H1 (cell line): ENCODE measurements at regions not wholly inside any gene's neighbourhood (a gene's known extent, or its start where the extent isn't known, plus 50 kb on each side); places are given as distances from the start of the nearest gene placed in this dataset.

Experiments
- CTCF ChIA-PET: fragments of 300-600 bp; sonication (Branson Sonifier 250); formaldehyde crosslinking; loops from one replicate; lab custom pipeline; 2021; ENCODE audit not compliant: partially characterized antibody; lab: Charles Lee
- POLR2A ChIA-PET: fragments of 300-600 bp; sonication (Branson Sonifier 250); formaldehyde crosslinking; loops from one replicate; lab custom pipeline; 2021; ENCODE audit warnings: inconsistent platforms; ENCODE audit not compliant: partially characterized antibody; lab: Charles Lee
- DNase-seq, 2 experiments: peaks; one replicate each; pipeline versions ENCODE4 v3.0.0 to v3.0.0-alpha.2; 2010 to 2022; ENCODE audit warnings: low spot score in 2 of 2, low read depth in 1 of 2, mixed read lengths in 1 of 2
- FAIRE-seq: peaks from 2 replicates; lab custom pipeline; 2011; peaks lifted over from hg19 to GRCh38; lab: Jason Lieb, UNC
- H2AFZ ChIP-seq: 2 replicates; pipeline ENCODE4 v1.8.1; 2012; ENCODE audit warnings: low read length, inconsistent platforms
- H2AK5ac ChIP-seq: 2 replicates; pipeline ENCODE4 v1.6.1; 2013; ENCODE audit warnings: low read depth, low read length
- H2BK120ac ChIP-seq: replicated peaks from 2 replicates; pipeline ENCODE3; 2013; ENCODE audit warnings: low read depth, low read length, inconsistent platforms
- H2BK12ac ChIP-seq: 2 replicates; pipeline ENCODE4 v1.6.1; 2013; ENCODE audit warnings: low read depth, low read length
- H2BK15ac ChIP-seq: 2 replicates; pipeline ENCODE4 v1.6.1; 2013; ENCODE audit warnings: low read length
- H2BK20ac ChIP-seq: 2 replicates; pipeline ENCODE4 v1.6.1; 2013; ENCODE audit warnings: low read length
- H2BK5ac ChIP-seq: 2 replicates; pipeline ENCODE4 v1.6.1; 2013; ENCODE audit warnings: low read depth, low read length
- H3K14ac ChIP-seq: 2 replicates; pipeline ENCODE4 v1.6.1; 2013; ENCODE audit warnings: inconsistent platforms; ENCODE audit not compliant: insufficient read length
- H3K18ac ChIP-seq: 2 replicates; pipeline ENCODE4 v1.6.1; 2013; ENCODE audit warnings: low read length; ENCODE audit errors: extremely low read depth
- H3K23ac ChIP-seq: 2 replicates; pipeline ENCODE4 v1.6.1; 2013; ENCODE audit warnings: inconsistent platforms; ENCODE audit not compliant: insufficient read length
- H3K23me2 ChIP-seq: 2 replicates; pipeline ENCODE4 v1.6.1; 2013; ENCODE audit warnings: low read depth, low read length
- H3K27ac ChIP-seq: 2 replicates; pipeline ENCODE4 v1.6.1; 2011; ENCODE audit warnings: low read depth, low read length, inconsistent platforms
- H3K27me3 ChIP-seq, 4 experiments: replicated peaks in 1 of 4; 1 replicate in 1 of 4; 2 replicates in 3 of 4; pipeline versions ENCODE4 v1.6.1 to v1.8.1; 2011 to 2013; ENCODE audit warnings: low read length in 3 of 4, mild to moderate bottlenecking in 3 of 4, inconsistent platforms in 2 of 4, mixed read lengths in 2 of 4, moderate library complexity in 1 of 4; ENCODE audit not compliant: control insufficient read depth in 3 of 4, insufficient read depth in 3 of 4; ENCODE audit errors: extremely low read depth in 1 of 4
- H3K36me3 ChIP-seq, 4 experiments: 2 replicates each; pipeline versions ENCODE4 v1.6.1 to v1.8.1; 2011 to 2013; ENCODE audit warnings: mild to moderate bottlenecking in 4 of 4, low read length in 3 of 4, moderate library complexity in 2 of 4, control low read depth in 1 of 4, inconsistent platforms in 1 of 4; ENCODE audit not compliant: insufficient read depth in 4 of 4, control insufficient read depth in 2 of 4
- H3K4ac ChIP-seq: replicated peaks from 2 replicates; pipeline ENCODE3; 2013; ENCODE audit warnings: low read length, low read depth, mixed read lengths, inconsistent platforms; ENCODE audit not compliant: insufficient read length
- H3K4me1 ChIP-seq, 4 experiments: replicated peaks in 1 of 4; 1 replicate in 1 of 4; 2 replicates in 3 of 4; pipeline versions ENCODE4 v1.6.1 to v1.8.1; 2011 to 2013; ENCODE audit warnings: low read length in 3 of 4, inconsistent platforms in 2 of 4, mixed read lengths in 1 of 4; ENCODE audit not compliant: insufficient read depth in 4 of 4, control insufficient read depth in 3 of 4
- H3K4me2 ChIP-seq, 2 experiments: 2 replicates each; pipeline versions ENCODE4 v1.6.1 to v1.8.1; 2011 to 2013; ENCODE audit warnings: low read depth in 2 of 2, low read length in 2 of 2, control low read depth in 1 of 2, inconsistent platforms in 1 of 2, mild to moderate bottlenecking in 1 of 2; ENCODE audit not compliant: insufficient read depth in 1 of 2
- H3K4me3 ChIP-seq, 4 experiments: fragments of 200-600, 300-600 bp in 1 of 4; sonication (generic), shearing (Covaris generic), sonication (Bioruptor Twin) in 1 of 4; 2 replicates each; pipeline versions ENCODE4 v1.5.1 to v1.8.1; 2011 to 2016; ENCODE audit warnings: low read length in 4 of 4, low read depth in 3 of 4, control low read depth in 2 of 4, inconsistent platforms in 2 of 4, mild to moderate bottlenecking in 2 of 4, mixed read lengths in 1 of 4, moderate library complexity in 1 of 4; ENCODE audit not compliant: insufficient read depth in 2 of 4; ENCODE audit errors: extremely low read depth in 1 of 4
- H3K56ac ChIP-seq: replicated peaks from 2 replicates; pipeline ENCODE3; 2013; ENCODE audit warnings: low read depth, mild to moderate bottlenecking, mixed read lengths, low read length, inconsistent platforms; ENCODE audit not compliant: insufficient read length
- H3K79me1 ChIP-seq: 2 replicates; pipeline ENCODE4 v1.6.1; 2013; ENCODE audit warnings: low read depth, low read length, control low read depth
- H3K79me2 ChIP-seq, 2 experiments: 2 replicates each; pipeline versions ENCODE4 v1.6.1 to v1.8.1; 2012 to 2013; ENCODE audit warnings: low read length in 2 of 2, mild to moderate bottlenecking in 2 of 2, inconsistent platforms in 1 of 2; ENCODE audit not compliant: insufficient read depth in 2 of 2, control insufficient read depth in 1 of 2
- H3K9ac ChIP-seq, 4 experiments: replicated peaks in 1 of 4; 1 replicate in 1 of 4; 2 replicates in 3 of 4; pipeline versions ENCODE4 v1.6.1 to v1.8.1; 2011 to 2013; ENCODE audit warnings: low read depth in 3 of 4, low read length in 3 of 4, control low read depth in 2 of 4, mild to moderate bottlenecking in 2 of 4, moderate library complexity in 2 of 4, inconsistent platforms in 1 of 4; ENCODE audit errors: extremely low read depth in 1 of 4
- H3K9me3 ChIP-seq, 2 experiments: 2 replicates each; pipeline versions ENCODE4 v1.6.1 to v1.8.1; 2012 to 2013; ENCODE audit warnings: mild to moderate bottlenecking in 2 of 2, moderate library complexity in 2 of 2, control low read depth in 1 of 2, inconsistent platforms in 1 of 2, low read depth in 1 of 2, low read length in 1 of 2, mixed read lengths in 1 of 2; ENCODE audit not compliant: insufficient read depth in 2 of 2
- H4K20me1 ChIP-seq, 2 experiments: replicated peaks in 1 of 2; 2 replicates each; pipeline versions ENCODE3 to v1.8.1; 2011 to 2013; ENCODE audit warnings: inconsistent platforms in 2 of 2, low read length in 2 of 2, mild to moderate bottlenecking in 1 of 2; ENCODE audit not compliant: insufficient read depth in 2 of 2, control insufficient read depth in 1 of 2
- H4K5ac ChIP-seq: 2 replicates; pipeline ENCODE4 v1.6.1; 2013; ENCODE audit warnings: low read length, low read depth, mixed read lengths, inconsistent platforms; ENCODE audit not compliant: insufficient read length
- H4K8ac ChIP-seq: 2 replicates; pipeline ENCODE4 v1.8.0; 2013; ENCODE audit warnings: mild to moderate bottlenecking, moderate library complexity, low read length, inconsistent platforms; ENCODE audit not compliant: insufficient read depth; ENCODE audit errors: extremely low read depth
- H4K91ac ChIP-seq: replicated peaks from 2 replicates; pipeline ENCODE3; 2013; ENCODE audit warnings: low read length, mixed read lengths, inconsistent platforms; ENCODE audit not compliant: insufficient read length
- GABPA ChIP-seq: IDR thresholded peaks from 2 replicates; pipeline ENCODE4 v1.6.1; 2011; ENCODE audit warnings: mild to moderate bottlenecking, low read length, moderate library complexity, borderline replicate concordance; ENCODE audit not compliant: insufficient read depth
- RFX5 ChIP-seq: IDR thresholded peaks from 2 replicates; pipeline ENCODE4 v1.6.1; 2011; ENCODE audit warnings: low read depth, low read length, improper control_type of control experiment, borderline replicate concordance
- TCF12 ChIP-seq: IDR thresholded peaks from 2 replicates; pipeline ENCODE4 v1.6.1; 2011; ENCODE audit warnings: low read depth, mild to moderate bottlenecking, low read length
- WGBS, 2 experiments: shearing (Covaris generic) in 1 of 2; methylation state at CpG; one replicate each; pipeline versions ENCODE4 v1.1.6 to v1.1.7; 2013 to 2015; ENCODE audit warnings: low lambda C conversion rate in 2 of 2, mixed read lengths in 2 of 2, inconsistent platforms in 1 of 2, low coverage in 1 of 2, missing lambda C conversion rate in 1 of 2; ENCODE audit not compliant: insufficient replicate concordance in 2 of 2, insufficient coverage in 1 of 2, insufficient read length in 1 of 2; ENCODE audit errors: extremely low coverage in 1 of 2, missing lambda C conversion rate in 1 of 2; 5-methylcytosine and 5-hydroxymethylcytosine counted together

DNA sequence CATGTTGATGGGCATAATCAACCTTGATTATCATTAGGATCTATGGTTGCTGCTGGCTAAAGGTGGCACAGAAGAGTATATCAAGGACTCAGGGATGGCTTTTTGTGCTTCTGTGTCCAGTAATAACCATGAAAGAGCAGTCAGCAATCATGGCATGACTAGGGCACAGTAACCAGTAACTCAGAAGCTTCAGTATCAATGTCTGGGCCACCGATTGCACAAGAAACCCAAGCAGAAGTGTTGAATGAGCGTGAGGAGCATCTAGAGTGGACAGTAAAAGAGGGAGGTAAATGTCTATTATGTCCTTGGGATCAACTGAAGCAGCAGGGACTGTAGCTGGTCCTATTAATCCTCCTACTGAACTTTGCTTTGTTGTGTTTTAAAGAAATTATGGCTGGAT lies 81.5 kb upstream of the F13A1 start:
- Histone ChIP-seq H3K23me2 (no peaks in the 10 kb centered on the region), H3K79me1 (no peaks in the 10 kb centered on the region), H2AFZ (no peak overlapping the region), H4K8ac (no peak overlapping the region), H3K18ac (no peak overlapping the region), H3K14ac (no peak overlapping the region), H2BK120ac (no peak overlapping the region), H3K36me3 (no peaks in the 10 kb centered on the region), H3K4me2 (no peak overlapping the region), H2AK5ac (no peak overlapping the region), H3K4ac (no peak overlapping the region), H4K5ac (no peak overlapping the region), H3K23ac (no peak overlapping the region), H4K20me1 (no peaks in the 10 kb centered on the region), H3K27ac (no peak overlapping the region), H3K27me3 (no peaks in the 10 kb centered on the region), H3K9me3 (no peaks in the 10 kb centered on the region), H3K4me3 (no peak overlapping the region), H2BK5ac (no peak overlapping the region), H3K56ac (no peak overlapping the region)
- no peak for FAIRE-seq
- WGBS, 2 experiments: 92% methylated on average over 2 of the region's 2 CpGs; no CpG with 5 or more reads in 1 of the 2 experiments
- CTCF ChIA-PET: no interaction called here
- POLR2A ChIA-PET: no interaction called here
- TF ChIP-seq TCF12 (no peak), GABPA (no peak), RFX5 (no peak)
- TF ChIP-seq, all 59 proteins: peak for 0
- no peak overlapping the region for H2BK15ac ChIP-seq
- no peak overlapping the region for H3K9ac ChIP-seq
- no peak overlapping the region for H2BK20ac ChIP-seq
- no peaks in the 10 kb centered on the region for H3K79me2 ChIP-seq
- no peak overlapping the region for H4K91ac ChIP-seq
- H3K4me1 ChIP-seq: no peaks in the 10 kb centered on the region
- no peak overlapping the region for H2BK12ac ChIP-seq
- no peak for DNase-seq
